Right cardiac atrium (tissue), 5 donors: ENCODE measurements at regions not wholly inside any gene's neighbourhood (a gene's known extent, or its start where the extent isn't known, plus 50 kb on each side); places are given as distances from the start of the nearest gene placed in this dataset.

Experiments
- ATAC-seq, 2 donors: fragments of 200-7000 bp; cut with Tn5 transposase; one replicate each; pipeline versions ENCODE4 v1.8.0 to v1.9.1; 2020; ENCODE audit warnings: moderate library complexity in 2 of 2, mild to moderate bottlenecking in 1 of 2
- DNase-seq, 3 donors: peaks; one replicate each; pipeline ENCODE4 v3.0.0-alpha.2; 2020
- H3K27ac ChIP-seq: one replicate; pipeline ENCODE4 v1.5.1; 2013; ENCODE audit warnings: mild to moderate bottlenecking, low read length, control low read depth, moderate library complexity
- H3K27me3 ChIP-seq: one replicate; pipeline ENCODE4 v1.6.1; 2013; ENCODE audit not compliant: control insufficient read depth, insufficient read depth
- H3K4me1 ChIP-seq: one replicate; pipeline ENCODE4 v1.6.1; 2013; ENCODE audit warnings: low read length; ENCODE audit not compliant: control insufficient read depth, insufficient read depth
- H3K4me3 ChIP-seq: one replicate; pipeline ENCODE4 v1.5.1; 2013; ENCODE audit warnings: low read length, control low read depth
- H3K9me3 ChIP-seq: one replicate; pipeline ENCODE4 v1.6.1; 2013; ENCODE audit warnings: low read length; ENCODE audit not compliant: control insufficient read depth
- whole genome bisulfite sequencing: extraction: QIAGEN DNeasy Blood & Tissue Kit; methylation state at CpG from one replicate; pipeline ENCODE4 v1.1.7; 2013; 5-methylcytosine and 5-hydroxymethylcytosine counted together
- intact Hi-C, 4 donors: fragments of 100-400 bp; cut with DNase I; formaldehyde crosslinking; loops; one replicate each; pipeline versions ENCODE4 v1.11.0 to v1.14.0; 2022 to 2023
- donor health status: healthy with polysubstance abuse.
- donor health status: DM: no; HTN: yes; CAD: no.
- donor health status: DM: no; HTN: no; CAD: no.
- donor health status: DM: no; HTN: yes; CAD: no; lungs with severe emphysema.
- donor health status: DM: yes; HTN: yes; CAD: no.

DNA sequence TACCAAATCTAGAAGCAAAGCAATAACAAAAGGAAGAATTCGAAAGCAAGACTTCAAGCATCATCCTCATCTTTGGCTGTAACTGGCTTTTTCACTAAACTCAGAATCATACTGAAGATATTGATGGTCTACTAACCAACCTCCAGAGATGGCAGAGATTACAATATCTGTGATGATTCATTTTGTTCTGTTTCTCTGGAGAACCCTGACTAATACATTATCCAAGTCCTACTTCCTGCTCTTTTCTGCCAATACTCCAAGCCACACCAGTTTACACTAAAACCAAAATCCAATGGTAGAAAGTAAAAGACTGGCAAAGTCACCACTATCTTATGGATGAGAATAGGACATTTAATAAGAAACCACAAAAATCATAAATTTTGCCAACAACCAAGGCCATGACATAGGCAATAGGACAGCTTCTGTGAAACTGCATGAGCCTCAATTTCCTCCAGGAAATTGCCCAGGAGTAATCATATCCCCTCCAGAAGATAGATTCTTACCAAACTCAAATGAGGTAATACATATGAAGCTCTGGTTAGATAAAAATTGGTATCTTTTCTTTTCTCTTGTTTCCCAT lies 159.8 kb downstream of the METTL4 start:
- intact Hi-C loops = no loop called here
- Histone ChIP-seq H3K27ac (no peak overlapping the region), H3K27me3 (no peaks in the 10 kb centered on the region), H3K4me1 (no peaks in the 10 kb centered on the region), H3K4me3 (no peak overlapping the region), H3K9me3 (no peaks in the 10 kb centered on the region)
- DNase-seq (no peak), ATAC-seq (no peak)
- 90% methylated on average over 1 of the region's 1 CpG for WGBS

DNA sequence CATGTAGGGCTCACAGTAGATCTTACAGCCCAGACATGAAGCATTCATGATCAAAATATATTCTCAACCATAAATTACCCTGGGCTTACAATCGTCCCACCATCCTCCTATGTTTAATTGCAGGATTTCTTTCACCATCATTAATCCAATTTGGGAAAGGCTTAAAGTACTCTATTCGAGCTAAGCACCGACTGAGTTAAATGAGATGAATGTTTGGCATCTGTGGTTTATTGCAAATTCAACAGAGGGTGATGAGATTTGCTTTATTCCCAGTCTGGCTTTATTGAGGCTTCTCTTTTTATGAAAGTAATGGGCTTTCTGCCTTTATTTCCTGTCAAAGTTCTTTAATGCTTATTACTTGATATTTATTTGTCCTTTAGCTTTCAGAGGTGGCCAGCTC lies 159.0 kb downstream of the METTL4 start:
- no peak overlapping the region for H3K27ac ChIP-seq
- H3K4me3 ChIP-seq = no peak overlapping the region
- H3K9me3 ChIP-seq = no peaks in the 10 kb centered on the region
- intact Hi-C loops = no loop called here
- H3K4me1 ChIP-seq = no peaks in the 10 kb centered on the region
- no peaks in the 10 kb centered on the region for H3K27me3 ChIP-seq
- WGBS = 79% methylated on average over 3 of the region's 3 CpGs
- no peak for ATAC-seq
- DNase-seq = no peak

DNA sequence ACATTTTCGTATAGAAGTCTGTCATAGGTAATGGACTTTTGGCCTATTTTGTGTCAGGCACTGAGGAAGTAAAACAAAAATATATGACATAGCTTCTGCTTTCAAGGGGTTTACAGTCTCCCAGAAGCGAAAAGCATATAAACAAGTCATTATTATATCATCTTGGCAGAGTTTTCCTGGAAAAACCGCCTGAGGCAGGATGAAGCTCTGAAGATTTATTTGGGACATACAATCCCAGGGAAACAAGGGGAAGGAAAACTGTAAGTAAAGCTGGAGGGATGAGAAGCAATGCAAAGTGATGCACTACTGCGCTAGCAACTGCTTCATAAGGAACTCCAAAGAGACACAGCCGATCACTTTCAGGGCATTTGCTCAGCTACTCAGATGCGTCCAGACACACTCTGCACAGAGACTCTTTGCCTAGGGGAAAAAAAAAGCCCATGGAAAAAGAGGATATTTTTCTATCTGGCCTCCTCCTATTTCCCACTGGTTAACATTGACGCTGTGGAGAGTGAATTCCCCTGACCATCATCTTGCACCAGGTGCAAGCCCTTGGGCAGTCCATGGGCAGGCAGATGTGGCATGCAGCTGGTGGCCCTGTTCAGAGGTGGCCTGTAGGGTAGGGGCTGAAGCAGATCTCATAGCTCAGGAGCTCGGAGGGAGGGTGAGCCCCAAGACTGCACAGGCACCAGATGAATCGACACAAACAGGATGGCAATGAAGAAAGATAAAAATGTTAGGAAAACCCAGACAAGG lies 158.1 kb downstream of the METTL4 start:
- H3K4me1 ChIP-seq = no peaks in the 10 kb centered on the region
- H3K27me3 ChIP-seq = no peaks in the 10 kb centered on the region
- H3K9me3 ChIP-seq = no peaks in the 10 kb centered on the region
- no peak for DNase-seq
- no peak overlapping the region for H3K4me3 ChIP-seq
- WGBS = 75% methylated on average over 9 of the region's 9 CpGs
- no peak overlapping the region for H3K27ac ChIP-seq
- no peak for ATAC-seq
- intact Hi-C loops = no loop called here

DNA sequence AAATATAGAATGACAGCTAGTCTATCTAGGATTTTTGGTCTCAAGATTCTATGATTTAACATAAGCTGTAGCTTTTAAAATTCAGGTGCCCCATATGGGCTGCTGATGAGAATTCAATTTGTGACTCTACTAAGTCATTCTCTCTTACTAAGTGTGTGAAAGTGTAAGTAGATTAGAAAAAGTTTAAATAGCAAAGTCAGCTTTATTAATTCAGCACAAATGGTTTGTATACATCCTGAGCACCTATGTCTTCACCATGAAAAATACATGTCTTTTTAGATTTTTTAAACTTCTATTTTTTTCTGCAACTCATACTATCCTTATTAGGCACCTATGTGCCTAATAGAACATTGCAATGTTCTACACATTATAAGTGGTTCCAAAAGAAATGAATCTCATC lies 157.1 kb downstream of the METTL4 start:
- intact Hi-C loops = no loop called here
- DNase-seq (no peak), ATAC-seq (no peak)
- Histone ChIP-seq H3K4me1 (no peaks in the 10 kb centered on the region), H3K9me3 (no peaks in the 10 kb centered on the region), H3K4me3 (no peak overlapping the region), H3K27me3 (no peaks in the 10 kb centered on the region), H3K27ac (no peak overlapping the region)

DNA sequence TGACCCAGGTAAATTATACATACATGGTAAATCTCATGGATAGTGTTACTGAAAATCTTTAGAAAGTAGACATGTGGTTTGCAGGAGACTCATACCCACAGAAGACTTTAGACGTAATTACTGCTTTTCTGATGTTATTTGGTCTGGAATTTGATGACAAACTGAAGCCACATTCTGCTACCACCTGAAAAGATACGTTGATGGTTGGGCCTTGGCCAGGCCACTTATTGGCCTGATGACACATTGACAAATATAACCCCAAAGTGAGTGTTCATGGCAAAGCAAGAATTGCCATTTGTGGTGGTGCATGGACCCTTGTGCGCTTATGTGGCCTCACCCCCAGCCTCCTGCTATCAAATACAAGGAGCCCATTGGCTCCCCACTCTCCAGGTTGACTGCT lies 155.6 kb downstream of the METTL4 start:
- 78% methylated on average over 3 of the region's 3 CpGs for WGBS

DNA sequence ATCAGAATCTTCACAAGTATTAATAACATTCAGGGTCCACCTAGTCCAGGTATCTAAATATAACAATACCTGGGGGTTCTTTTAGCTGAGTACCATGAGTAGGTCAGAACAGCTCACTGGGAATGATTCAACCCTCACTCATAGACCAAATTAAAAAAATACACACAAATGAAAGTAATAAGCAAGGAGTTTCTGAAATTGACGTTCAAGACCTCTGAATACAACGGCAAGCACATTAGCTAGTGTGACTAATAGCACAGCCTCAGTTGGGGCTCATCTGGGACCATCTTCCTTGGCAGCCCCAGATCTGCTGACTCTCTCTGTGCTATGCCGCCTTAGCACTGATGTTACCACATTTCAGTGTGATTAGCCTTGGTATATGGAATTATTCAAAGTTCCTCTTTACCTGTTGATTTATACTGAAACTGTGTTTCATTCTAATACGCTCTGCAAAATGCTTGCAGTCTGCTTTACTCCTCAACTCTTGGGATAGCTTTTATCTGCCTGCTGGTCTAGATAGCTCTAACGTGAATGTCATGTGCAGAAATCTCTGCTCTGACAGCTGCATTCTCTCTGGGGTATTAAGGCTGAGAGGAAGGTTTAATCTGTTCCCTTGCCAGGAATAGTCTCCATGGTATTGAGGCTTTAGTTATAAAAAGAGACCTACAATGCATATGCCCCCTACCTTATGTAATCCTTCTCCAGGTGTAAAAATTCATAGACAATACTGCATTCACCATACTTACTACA lies 153.3 kb downstream of the METTL4 start:
- Histone ChIP-seq H3K27me3 (no peaks in the 10 kb centered on the region), H3K9me3 (no peaks in the 10 kb centered on the region), H3K27ac (no peak overlapping the region), H3K4me1 (no peaks in the 10 kb centered on the region), H3K4me3 (no peak overlapping the region)
- intact Hi-C loops = no loop called here
- ATAC-seq = no peak
- no peak for DNase-seq
- 44% methylated on average over 5 of the region's 5 CpGs for WGBS

More for the DNA sequence above, 155.6 kb downstream of the METTL4 start:
- DNase-seq (no peak), ATAC-seq (no peak)
- H3K9me3 ChIP-seq = no peaks in the 10 kb centered on the region
- no peaks in the 10 kb centered on the region for H3K4me1 ChIP-seq
- H3K27me3 ChIP-seq = no peaks in the 10 kb centered on the region
- no peak overlapping the region for H3K4me3 ChIP-seq
- H3K27ac ChIP-seq = no peak overlapping the region
- intact Hi-C loops = no loop called here

DNA sequence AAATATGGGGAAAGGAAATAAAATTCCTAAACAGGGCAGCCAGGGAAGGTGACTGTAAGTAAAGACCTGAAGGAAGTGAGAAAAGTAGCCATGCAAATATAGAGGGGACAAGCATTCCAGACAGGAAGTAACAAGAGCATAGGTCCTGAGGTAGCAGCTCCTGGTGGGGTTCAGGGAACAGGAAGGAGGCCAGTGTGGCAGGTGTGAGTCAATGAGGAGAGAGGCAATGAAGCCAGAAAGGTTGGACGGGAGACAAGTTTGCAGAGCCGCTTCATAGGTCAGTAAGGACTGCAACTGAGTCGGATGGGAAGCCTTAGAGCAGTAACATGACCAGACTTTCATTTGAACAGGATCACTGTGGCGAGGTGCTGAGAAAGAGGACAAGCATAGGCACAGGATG lies 150.9 kb downstream of the METTL4 start:
- Histone ChIP-seq H3K9me3 (no peaks in the 10 kb centered on the region), H3K4me1 (no peaks in the 10 kb centered on the region), H3K27me3 (no peaks in the 10 kb centered on the region), H3K27ac (no peak overlapping the region), H3K4me3 (no peak overlapping the region)
- no peak for ATAC-seq
- intact Hi-C loops = no loop called here
- no peak for DNase-seq
- WGBS = 83% methylated on average over 4 of the region's 4 CpGs

DNA sequence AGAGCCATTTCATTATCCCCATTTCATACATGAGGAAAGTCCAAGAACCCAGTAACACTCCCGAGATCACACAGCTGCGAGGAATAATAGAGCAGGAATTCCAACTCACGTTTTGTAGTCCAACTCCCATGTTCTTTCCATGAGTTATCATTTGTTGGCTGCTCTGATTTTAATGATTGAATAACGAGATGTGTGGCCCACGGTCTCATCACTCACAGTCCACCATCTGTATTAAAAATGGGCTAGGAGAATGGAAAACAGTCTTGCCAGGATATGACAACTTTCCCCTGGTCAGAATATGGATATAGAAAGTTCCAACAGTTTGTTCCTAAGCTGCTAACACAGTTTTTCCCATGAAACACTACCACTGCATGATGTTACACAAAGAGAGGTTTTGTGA lies 147.5 kb downstream of the METTL4 start:
- H3K27ac ChIP-seq = no peak overlapping the region
- no peaks in the 10 kb centered on the region for H3K27me3 ChIP-seq
- intact Hi-C loops = no loop called here
- no peak overlapping the region for H3K4me3 ChIP-seq
- H3K4me1 ChIP-seq = no peaks in the 10 kb centered on the region
- DNase-seq (no peak), ATAC-seq (no peak)
- whole genome bisulfite sequencing = 46% methylated on average over 5 of the region's 5 CpGs
- no peaks in the 10 kb centered on the region for H3K9me3 ChIP-seq

DNA sequence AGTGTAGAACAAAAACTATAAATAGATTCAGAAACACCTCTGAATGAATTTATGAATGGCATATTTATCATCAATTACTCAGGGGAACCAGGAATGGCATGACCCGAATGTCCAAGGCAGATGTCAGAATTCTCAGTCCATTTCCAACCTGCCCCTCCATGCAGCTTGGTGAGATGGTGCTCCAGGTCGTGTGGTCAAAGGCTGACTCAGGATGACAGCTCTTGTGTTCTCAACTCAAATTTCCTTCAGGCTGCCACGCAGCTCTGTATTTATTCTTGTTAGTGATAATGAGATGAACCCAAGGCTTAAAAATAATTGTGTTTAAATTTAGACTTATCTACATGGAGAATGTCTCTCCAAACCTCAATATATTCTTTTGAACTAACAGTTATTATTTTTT lies 146.9 kb downstream of the METTL4 start:
- intact Hi-C loops = no loop called here
- WGBS = 45% methylated on average over 3 of the region's 3 CpGs
- ATAC-seq (no peak), DNase-seq (no peak)
- Histone ChIP-seq H3K27ac (no peak overlapping the region), H3K9me3 (no peaks in the 10 kb centered on the region), H3K27me3 (no peaks in the 10 kb centered on the region), H3K4me1 (no peaks in the 10 kb centered on the region), H3K4me3 (no peak overlapping the region)

DNA sequence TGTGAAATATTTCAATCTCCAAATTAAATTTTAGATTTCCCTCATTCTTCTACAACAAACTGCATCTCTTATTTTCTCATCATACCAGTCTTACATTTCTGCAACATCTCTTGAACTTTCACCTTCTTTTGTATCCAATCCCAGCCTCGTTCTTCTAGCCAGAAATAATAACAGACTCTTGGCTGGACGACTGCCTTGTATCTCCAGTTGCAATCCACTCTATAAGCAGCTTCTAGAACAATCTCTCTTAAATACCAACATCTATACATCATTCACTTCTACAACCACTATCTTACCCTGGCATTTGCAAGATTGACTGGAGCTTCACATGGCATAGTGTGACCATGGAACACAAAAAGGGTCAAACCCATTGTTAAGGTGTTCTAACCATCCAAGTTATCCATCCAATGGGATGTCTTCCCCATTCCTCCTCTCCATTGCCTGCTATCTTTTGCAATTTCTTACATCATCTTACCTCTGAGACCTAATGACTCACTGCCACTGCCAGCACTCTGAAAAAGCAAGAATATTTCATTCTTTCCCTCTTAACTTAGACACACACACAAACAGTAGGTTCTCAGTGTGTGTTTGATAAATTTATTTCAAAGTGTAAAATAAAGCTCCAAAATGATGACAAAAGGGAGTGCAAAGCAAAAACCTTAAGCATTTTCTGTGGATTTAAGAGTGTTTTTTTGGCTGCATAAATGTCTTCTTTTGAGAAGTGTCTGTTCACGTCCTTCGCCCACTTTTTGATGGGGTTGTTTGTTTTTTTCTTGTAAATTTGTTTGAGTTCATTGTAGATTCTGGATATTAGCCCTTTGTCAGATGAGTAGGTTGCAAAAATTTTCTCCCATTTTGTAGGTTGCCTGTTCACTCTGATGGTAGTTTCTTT lies 145.6 kb downstream of the METTL4 start:
- 62% methylated on average over 4 of the region's 4 CpGs for WGBS
- Histone ChIP-seq H3K4me3 (no peak overlapping the region), H3K4me1 (no peaks in the 10 kb centered on the region), H3K9me3 (no peaks in the 10 kb centered on the region), H3K27ac (no peak overlapping the region), H3K27me3 (no peaks in the 10 kb centered on the region)
- intact Hi-C loops = no loop called here
- ATAC-seq (no peak), DNase-seq (no peak)

DNA sequence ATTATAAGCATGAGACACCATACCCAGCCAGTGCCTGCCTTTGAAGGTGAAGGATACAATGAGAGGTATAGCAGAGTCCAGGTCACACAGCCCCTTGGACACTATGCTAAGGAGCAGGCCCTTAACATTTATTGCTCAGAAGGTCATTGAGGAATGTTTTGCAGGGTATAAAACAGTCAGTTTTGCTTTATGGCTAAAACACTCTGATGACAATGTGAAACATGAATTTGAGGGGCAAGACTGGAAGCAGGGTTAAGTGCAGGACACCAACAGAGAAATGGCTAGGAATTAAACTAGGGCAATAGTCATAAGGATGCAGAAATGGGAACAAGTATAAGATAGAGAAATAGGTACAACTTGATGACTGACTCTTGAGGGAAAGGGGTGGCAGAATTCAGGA lies 141.1 kb downstream of the METTL4 start:
- intact Hi-C loops = no loop called here
- no peak overlapping the region for H3K27ac ChIP-seq
- ATAC-seq = no peak
- no peak overlapping the region for H3K4me3 ChIP-seq
- DNase-seq = no peak
- no peaks in the 10 kb centered on the region for H3K4me1 ChIP-seq
- H3K9me3 ChIP-seq = no peaks in the 10 kb centered on the region
- no peaks in the 10 kb centered on the region for H3K27me3 ChIP-seq
